ENCODE measurements at regions not wholly inside any gene's neighbourhood (a gene's known extent, or its start where the extent isn't known, plus 50 kb on each side); places are given as distances from the start of the nearest gene placed in this dataset.
"Not testable (repeated sequence)": the region's sequence is repeated elsewhere in the genome, so short reads cannot be mapped to it uniquely, and the experiment has no call there.

GRCh38 chr11:90294091-90294490 lies 71.2 kb upstream of the CHORDC1 start:
- DNase-seq (ENCODE audit: low spot score): no peak

- DNase-seq (ENCODE audit: low spot score): no peak
Observed at GRCh38 chr11:90288212-90288821, 65.5 kb upstream of the CHORDC1 start.

- no peak for DNase-seq (ENCODE audit: low spot score)
Observed at GRCh38 chr11:90286640-90287039, 63.8 kb upstream of the CHORDC1 start.

GRCh38 chr11:90284171-90284570 lies 61.3 kb upstream of the CHORDC1 start:
- DNase-seq (ENCODE audit: low spot score): no peak

GRCh38 chr11:90282551-90283071 lies 59.8 kb upstream of the CHORDC1 start:
- DNase-seq (ENCODE audit: low spot score): not testable (repeated sequence)

- DNase-seq (ENCODE audit: low spot score): no peak
Observed at GRCh38 chr11:90274362-90274761, 51.5 kb upstream of the CHORDC1 start.

Measured in cerebellar cortex (tissue), 1 donor.